ENCODE measurements at regions not wholly inside any gene's neighbourhood (a gene's known extent, or its start where the extent isn't known, plus 50 kb on each side); places are given as distances from the start of the nearest gene placed in this dataset.

DNA sequence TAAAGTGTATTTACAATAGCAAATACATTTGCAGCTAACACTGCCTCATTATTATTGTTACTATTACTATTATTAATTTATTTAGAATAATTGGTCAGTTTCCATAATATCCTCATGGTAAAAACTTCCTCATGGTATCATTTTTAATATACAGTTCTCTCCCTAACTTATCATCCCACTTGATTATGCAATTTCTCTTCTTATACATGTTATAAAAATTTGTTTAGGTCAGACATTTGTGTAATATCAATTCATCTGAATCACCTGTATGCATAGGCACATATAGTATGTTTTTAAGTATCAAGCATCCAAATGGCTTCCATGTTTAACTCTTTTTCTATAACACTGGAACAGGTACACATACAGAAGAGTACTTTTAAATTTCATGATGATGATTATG lies 210.8 kb upstream of the STARD13 start:
- Histone ChIP-seq H2BK5ac (ENCODE audit: low read length) (no peak overlapping the region), H3K27me3 (ENCODE audit: insufficient read depth, low read length, poor library complexity) (no peaks in the 10 kb centered on the region), H3K4me3 (ENCODE audit: low read length) (no peak overlapping the region), H3K36me3 (ENCODE audit: control insufficient read depth, insufficient read depth, low read length) (no peaks in the 10 kb centered on the region), H3K27ac (ENCODE audit: low read depth, low read length) (no peak overlapping the region), H2BK120ac (ENCODE audit: low read depth, low read length) (no peak overlapping the region), H2BK15ac (replicated peaks; ENCODE audit: low read depth) (no peak overlapping the region), H2AK5ac (ENCODE audit: low read length) (no peak overlapping the region), H4K5ac (ENCODE audit: low read length) (no peak overlapping the region), H3K9ac (ENCODE audit: low read length) (no peak overlapping the region), H3K23ac (ENCODE audit: low read length) (no peak overlapping the region), H3K79me1 (ENCODE audit: low read length) (no peaks in the 10 kb centered on the region), H3K56ac (ENCODE audit: low read length) (no peak overlapping the region), H3K18ac (ENCODE audit: low read length) (no peak overlapping the region), H3K79me2 (ENCODE audit: control insufficient read depth, insufficient read depth, low read length) (no peaks in the 10 kb centered on the region), H3K4me2 (ENCODE audit: low read length) (no peak overlapping the region), H3K4me1 (ENCODE audit: control insufficient read depth, low read depth, low read length) (peaks cover 2% of the 10 kb centered on the region), H3K4ac (ENCODE audit: low read depth, low read length) (no peak overlapping the region), H4K8ac (ENCODE audit: low read depth, low read length) (no peak overlapping the region)
- DNase-seq, result no peak

DNA sequence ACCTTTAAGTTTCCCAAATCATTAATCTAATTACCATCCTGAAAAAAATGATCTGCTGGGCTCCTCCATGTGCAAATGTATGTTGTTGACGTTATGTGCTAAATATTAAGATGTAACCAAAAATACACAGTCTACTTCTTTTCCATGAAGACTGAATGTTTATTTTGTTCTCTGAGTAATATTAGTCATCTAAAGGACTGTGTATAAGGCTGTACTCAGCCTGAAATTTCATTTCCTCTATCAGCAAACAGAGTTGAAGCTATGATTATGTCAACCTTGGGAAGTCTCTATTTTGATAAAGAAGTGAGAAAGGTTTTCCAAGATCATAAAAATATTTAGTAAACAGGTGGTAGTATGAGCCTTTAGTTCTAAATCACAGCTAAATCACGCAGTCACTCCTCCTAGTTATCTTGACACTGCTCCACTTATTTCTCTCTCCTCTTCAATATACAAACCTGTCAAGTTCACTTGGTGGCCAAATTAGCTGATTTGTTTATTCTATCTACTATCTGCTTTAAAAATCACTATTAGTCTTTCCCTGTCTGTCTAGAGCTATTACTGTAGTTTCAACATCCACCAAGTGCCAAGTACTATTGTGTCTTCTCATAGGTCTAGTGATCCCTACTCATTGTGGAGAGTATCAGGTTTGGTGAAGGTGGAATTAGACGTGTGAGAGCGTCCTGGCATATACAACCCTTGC lies 211.7 kb upstream of the STARD13 start:
- no peak overlapping the region for H3K56ac ChIP-seq (ENCODE audit: low read length)
- no peak overlapping the region for H3K4ac ChIP-seq (ENCODE audit: low read depth, low read length)
- H2BK5ac ChIP-seq (ENCODE audit: low read length), result no peak overlapping the region
- H2BK120ac ChIP-seq (ENCODE audit: low read depth, low read length), result no peak overlapping the region
- no peak overlapping the region for H3K18ac ChIP-seq (ENCODE audit: low read length)
- no peak overlapping the region for H3K4me2 ChIP-seq (ENCODE audit: low read length)
- H4K5ac ChIP-seq (ENCODE audit: low read length), result no peak overlapping the region
- H2BK15ac ChIP-seq (replicated peaks; ENCODE audit: low read depth), result no peak overlapping the region
- no peaks in the 10 kb centered on the region for H3K36me3 ChIP-seq (ENCODE audit: control insufficient read depth, insufficient read depth, low read length)
- H3K27me3 ChIP-seq (ENCODE audit: insufficient read depth, low read length, poor library complexity), result no peaks in the 10 kb centered on the region
- H3K4me1 ChIP-seq (ENCODE audit: control insufficient read depth, low read depth, low read length), result peaks cover 2% of the 10 kb centered on the region
- H3K79me2 ChIP-seq (ENCODE audit: control insufficient read depth, insufficient read depth, low read length), result no peaks in the 10 kb centered on the region
- no peak overlapping the region for H2AK5ac ChIP-seq (ENCODE audit: low read length)
- H3K4me3 ChIP-seq (ENCODE audit: low read length), result no peak overlapping the region
- no CpG with 5 or more reads among the region's 4 CpGs for WGBS (ENCODE audit: extremely low coverage, insufficient coverage, low lambda C conversion rate)
- H4K8ac ChIP-seq (ENCODE audit: low read depth, low read length), result no peak overlapping the region
- no peak overlapping the region for H3K23ac ChIP-seq (ENCODE audit: low read length)
- no peak overlapping the region for H3K27ac ChIP-seq (ENCODE audit: low read depth, low read length)
- H3K9ac ChIP-seq (ENCODE audit: low read length), result no peak overlapping the region
- H3K79me1 ChIP-seq (ENCODE audit: low read length), result no peaks in the 10 kb centered on the region
- no peak for DNase-seq

DNA sequence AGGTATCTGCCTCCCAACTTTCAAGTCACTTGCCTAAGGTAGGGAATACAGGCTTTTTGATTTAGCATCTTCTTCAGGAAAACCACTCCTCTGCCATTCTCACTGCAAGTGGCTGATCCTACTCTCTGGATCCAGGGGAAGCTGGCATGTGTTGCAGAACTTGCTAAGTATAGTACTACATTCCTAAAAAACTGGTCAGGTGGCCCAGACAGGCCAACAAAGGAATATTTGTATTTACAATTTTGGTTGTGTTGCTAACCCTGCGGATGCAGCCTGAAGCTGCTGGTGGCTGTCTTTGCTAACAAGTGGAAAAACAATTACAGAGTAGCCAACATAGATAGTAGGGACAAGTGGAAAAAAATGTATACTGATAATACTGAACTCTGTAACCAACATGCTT lies 222.5 kb upstream of the STARD13 start:
- no peak overlapping the region for H2BK15ac ChIP-seq (replicated peaks; ENCODE audit: low read depth)
- H3K4me2 ChIP-seq (ENCODE audit: low read length), result no peak overlapping the region
- no peaks in the 10 kb centered on the region for H3K4me1 ChIP-seq (ENCODE audit: control insufficient read depth, low read depth, low read length)
- no CpG with 5 or more reads among the region's 1 CpG for WGBS (ENCODE audit: extremely low coverage, insufficient coverage, low lambda C conversion rate)
- peak overlapping the region; percentile 65 for H4K8ac ChIP-seq (ENCODE audit: low read depth, low read length)
- no peak overlapping the region for H2AK5ac ChIP-seq (ENCODE audit: low read length)
- H3K9ac ChIP-seq (ENCODE audit: low read length), result no peak overlapping the region
- H3K79me1 ChIP-seq (ENCODE audit: low read length), result no peaks in the 10 kb centered on the region
- H3K27ac ChIP-seq (ENCODE audit: low read depth, low read length), result no peak overlapping the region
- no peak overlapping the region for H3K4me3 ChIP-seq (ENCODE audit: low read length)
- no peak overlapping the region for H2BK120ac ChIP-seq (ENCODE audit: low read depth, low read length)
- no peak overlapping the region for H4K5ac ChIP-seq (ENCODE audit: low read length)
- no peak overlapping the region for H3K23ac ChIP-seq (ENCODE audit: low read length)
- no peaks in the 10 kb centered on the region for H3K79me2 ChIP-seq (ENCODE audit: control insufficient read depth, insufficient read depth, low read length)
- H3K56ac ChIP-seq (ENCODE audit: low read length), result no peak overlapping the region
- no peak overlapping the region for H3K18ac ChIP-seq (ENCODE audit: low read length)
- no peaks in the 10 kb centered on the region for H3K27me3 ChIP-seq (ENCODE audit: insufficient read depth, low read length, poor library complexity)
- H2BK5ac ChIP-seq (ENCODE audit: low read length), result no peak overlapping the region
- H3K36me3 ChIP-seq (ENCODE audit: control insufficient read depth, insufficient read depth, low read length), result no peaks in the 10 kb centered on the region
- no peak for DNase-seq
- H3K4ac ChIP-seq (ENCODE audit: low read depth, low read length), result no peak overlapping the region

DNA sequence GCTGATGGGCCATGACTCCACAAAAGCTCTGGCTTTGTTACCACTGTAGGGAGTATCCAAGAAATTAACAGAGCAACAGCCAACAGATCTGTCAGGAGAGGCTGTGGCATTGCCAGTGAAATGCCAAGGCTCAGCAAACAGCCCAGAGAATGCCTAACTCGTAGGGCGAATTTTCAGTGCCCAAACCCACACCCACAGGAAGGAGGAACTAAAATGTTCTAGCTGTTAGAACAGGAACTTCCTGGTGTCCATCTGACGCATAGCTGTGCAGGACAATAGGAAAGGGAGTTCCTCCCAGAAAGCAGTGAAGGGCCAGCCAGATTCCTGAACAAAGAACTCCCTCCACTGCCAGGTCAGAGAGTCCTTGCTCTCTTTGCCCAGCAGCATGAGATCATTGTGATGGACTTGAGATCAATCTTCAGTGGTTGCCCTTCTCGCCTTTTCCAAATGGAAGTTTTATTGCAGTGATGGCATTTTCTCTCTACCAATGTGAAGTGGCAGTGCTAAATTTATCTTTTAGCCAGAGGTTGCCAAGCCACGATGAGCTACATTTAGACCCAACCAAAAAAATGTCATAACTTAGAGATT lies 224.2 kb upstream of the STARD13 start:
- DNase-seq, result peak; percentile 22
- Histone ChIP-seq H3K56ac (ENCODE audit: low read length) (no peak overlapping the region), H3K23ac (ENCODE audit: low read length) (no peak overlapping the region), H3K4ac (ENCODE audit: low read depth, low read length) (no peak overlapping the region), H3K79me2 (ENCODE audit: control insufficient read depth, insufficient read depth, low read length) (no peaks in the 10 kb centered on the region), H3K79me1 (ENCODE audit: low read length) (no peaks in the 10 kb centered on the region), H4K8ac (ENCODE audit: low read depth, low read length) (no peak overlapping the region), H3K9ac (ENCODE audit: low read length) (no peak overlapping the region), H2AK5ac (ENCODE audit: low read length) (no peak overlapping the region), H3K27me3 (ENCODE audit: insufficient read depth, low read length, poor library complexity) (no peaks in the 10 kb centered on the region), H3K4me1 (ENCODE audit: control insufficient read depth, low read depth, low read length) (no peaks in the 10 kb centered on the region), H3K4me3 (ENCODE audit: low read length) (no peak overlapping the region), H3K4me2 (ENCODE audit: low read length) (no peak overlapping the region), H3K27ac (ENCODE audit: low read depth, low read length) (no peak overlapping the region), H4K5ac (ENCODE audit: low read length) (no peak overlapping the region), H2BK15ac (replicated peaks; ENCODE audit: low read depth) (no peak overlapping the region), H3K36me3 (ENCODE audit: control insufficient read depth, insufficient read depth, low read length) (no peaks in the 10 kb centered on the region), H2BK120ac (ENCODE audit: low read depth, low read length) (no peak overlapping the region), H3K18ac (ENCODE audit: low read length) (no peak overlapping the region), H2BK5ac (ENCODE audit: low read length) (no peak overlapping the region)
- no CpG with 5 or more reads among the region's 5 CpGs for WGBS (ENCODE audit: extremely low coverage, insufficient coverage, low lambda C conversion rate)

DNA sequence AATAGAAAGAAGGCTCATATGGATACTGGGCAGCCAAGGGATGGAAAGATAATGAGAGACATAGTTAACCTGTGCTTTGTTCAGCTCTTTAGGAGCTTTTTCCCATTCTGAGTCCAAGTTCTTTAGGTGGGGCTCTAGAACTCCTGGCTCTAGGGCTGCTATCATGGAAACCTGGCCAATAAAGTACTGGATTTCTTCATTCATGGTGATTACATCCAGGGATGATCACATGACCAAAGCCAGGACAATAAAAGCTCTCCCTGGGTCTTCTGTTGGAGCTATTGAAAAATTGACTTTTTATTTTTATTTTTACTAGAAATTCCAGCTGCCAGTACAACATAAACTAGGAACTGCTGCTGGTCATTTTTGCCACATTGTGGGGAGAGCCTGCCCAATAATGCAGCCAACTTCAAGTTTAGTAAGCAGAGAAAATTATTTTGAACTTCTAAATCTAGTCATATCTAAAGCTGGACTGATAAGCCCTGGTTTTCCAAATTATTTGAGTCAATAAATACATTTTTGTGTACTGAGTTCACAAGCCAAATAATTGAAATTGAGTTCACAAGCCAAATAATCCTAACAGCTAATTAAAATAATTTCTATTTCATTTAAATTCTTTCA lies 224.9 kb upstream of the STARD13 start:
- Histone ChIP-seq H2AK5ac (ENCODE audit: low read length) (no peak overlapping the region), H3K4ac (ENCODE audit: low read depth, low read length) (no peak overlapping the region), H3K4me1 (ENCODE audit: control insufficient read depth, low read depth, low read length) (no peaks in the 10 kb centered on the region), H3K4me3 (ENCODE audit: low read length) (no peak overlapping the region), H4K5ac (ENCODE audit: low read length) (no peak overlapping the region), H3K56ac (ENCODE audit: low read length) (no peak overlapping the region), H3K79me2 (ENCODE audit: control insufficient read depth, insufficient read depth, low read length) (no peaks in the 10 kb centered on the region), H3K23ac (ENCODE audit: low read length) (no peak overlapping the region), H3K27me3 (ENCODE audit: insufficient read depth, low read length, poor library complexity) (no peaks in the 10 kb centered on the region), H2BK120ac (ENCODE audit: low read depth, low read length) (no peak overlapping the region), H2BK5ac (ENCODE audit: low read length) (no peak overlapping the region), H3K79me1 (ENCODE audit: low read length) (no peaks in the 10 kb centered on the region), H3K27ac (ENCODE audit: low read depth, low read length) (no peak overlapping the region), H3K36me3 (ENCODE audit: control insufficient read depth, insufficient read depth, low read length) (no peaks in the 10 kb centered on the region), H3K9ac (ENCODE audit: low read length) (no peak overlapping the region), H2BK15ac (replicated peaks; ENCODE audit: low read depth) (no peak overlapping the region), H3K4me2 (ENCODE audit: low read length) (no peak overlapping the region), H3K18ac (ENCODE audit: low read length) (no peak overlapping the region), H4K8ac (ENCODE audit: low read depth, low read length) (no peak overlapping the region)
- no peak for DNase-seq
